Activated CD8-positive, alpha-beta memory T cell treated with anti-CD3 and anti-CD28 coated beads, Interleukin-2, amount 50 U/mL, for 24 hours (primary cell): ENCODE measurements at regions not wholly inside any gene's neighbourhood (a gene's known extent, or its start where the extent isn't known, plus 50 kb on each side); places are given as distances from the start of the nearest gene placed in this dataset.
A peak's percentile ranks its signal among the peaks of the same experiment; 100 is the strongest.
"Not testable (repeated sequence)": the region's sequence is repeated elsewhere in the genome, so short reads cannot be mapped to it uniquely, and the experiment has no call there.

Experiments
- DNase-seq: peaks from one replicate; pipeline ENCODE4 v3.0.0-alpha.2; 2020; ENCODE audit errors: extremely low read depth

GRCh38 chr17:83190601-83191387 is 111.4 kb downstream of the METRNL start:
- no peak for DNase-seq

DNA sequence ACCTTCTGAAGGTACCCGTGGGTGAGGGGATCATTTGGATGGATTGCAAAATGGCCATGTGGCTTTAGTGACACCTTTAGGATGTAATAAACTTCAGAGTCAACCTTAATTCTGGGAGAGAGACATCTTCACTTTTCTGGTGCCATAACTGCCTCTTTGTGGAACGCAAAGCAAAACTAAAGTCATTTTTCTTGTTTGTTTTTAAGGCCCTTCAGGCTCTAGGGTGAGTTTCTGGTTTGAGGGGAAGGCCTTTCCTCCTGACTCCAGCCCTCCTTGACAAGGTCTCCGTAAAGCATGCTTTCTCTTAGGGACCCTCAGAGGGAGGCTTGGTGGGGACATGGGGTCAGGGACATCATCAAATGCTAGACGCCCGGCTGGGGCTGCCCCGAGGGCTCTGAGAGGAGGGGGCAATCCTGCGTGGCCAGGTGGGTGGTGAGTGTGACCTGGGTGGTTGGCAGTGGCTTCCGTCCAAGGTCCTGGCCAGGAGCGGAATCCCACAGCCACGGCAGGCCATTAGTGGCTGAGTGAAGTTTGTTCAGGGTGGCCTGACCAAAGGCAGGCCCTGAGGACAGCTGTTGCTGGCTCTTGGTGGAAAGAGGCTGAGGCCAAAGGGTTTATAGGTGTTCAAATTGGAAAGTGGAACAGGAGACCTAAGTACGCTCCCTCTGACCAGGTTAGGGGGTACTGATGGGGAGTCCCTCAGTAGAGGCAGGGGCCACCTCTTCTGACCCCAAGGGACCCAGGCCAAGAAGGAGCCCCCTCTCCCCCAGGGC is 112.2 kb downstream of the METRNL start:
- no peak for DNase-seq

- DNase-seq = no peak
Measured at GRCh38 chr17:83192161-83192788, 112.9 kb downstream of the METRNL start.

DNA sequence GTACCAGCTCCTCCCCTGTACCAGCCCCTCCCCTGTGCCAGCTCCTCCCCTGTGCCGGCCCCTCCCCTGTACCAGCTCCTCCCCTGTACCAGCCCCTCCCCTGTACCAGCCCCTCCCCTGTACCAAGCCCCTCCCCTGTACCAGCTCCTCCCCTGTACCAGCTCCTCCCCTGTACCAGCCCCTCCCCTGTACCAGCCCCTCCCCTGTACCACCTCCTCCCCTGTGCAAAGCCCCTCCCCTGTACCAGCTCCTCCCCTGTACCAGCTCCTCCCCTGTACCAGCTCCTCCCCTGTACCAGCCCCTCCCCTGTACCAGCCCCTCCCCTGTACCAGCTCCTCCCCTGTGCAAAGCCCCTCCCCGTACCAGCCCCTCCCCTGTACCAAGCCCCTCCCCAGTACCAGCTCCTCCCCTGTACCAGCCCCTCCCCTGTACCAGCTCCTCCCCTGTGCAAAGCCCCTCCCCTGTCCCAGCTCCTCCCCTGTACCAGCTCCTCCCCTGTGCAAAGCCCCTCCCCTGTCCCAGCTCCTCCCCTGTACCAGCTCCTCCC is 113.5 kb downstream of the METRNL start:
- DNase-seq = not testable (repeated sequence)

DNA sequence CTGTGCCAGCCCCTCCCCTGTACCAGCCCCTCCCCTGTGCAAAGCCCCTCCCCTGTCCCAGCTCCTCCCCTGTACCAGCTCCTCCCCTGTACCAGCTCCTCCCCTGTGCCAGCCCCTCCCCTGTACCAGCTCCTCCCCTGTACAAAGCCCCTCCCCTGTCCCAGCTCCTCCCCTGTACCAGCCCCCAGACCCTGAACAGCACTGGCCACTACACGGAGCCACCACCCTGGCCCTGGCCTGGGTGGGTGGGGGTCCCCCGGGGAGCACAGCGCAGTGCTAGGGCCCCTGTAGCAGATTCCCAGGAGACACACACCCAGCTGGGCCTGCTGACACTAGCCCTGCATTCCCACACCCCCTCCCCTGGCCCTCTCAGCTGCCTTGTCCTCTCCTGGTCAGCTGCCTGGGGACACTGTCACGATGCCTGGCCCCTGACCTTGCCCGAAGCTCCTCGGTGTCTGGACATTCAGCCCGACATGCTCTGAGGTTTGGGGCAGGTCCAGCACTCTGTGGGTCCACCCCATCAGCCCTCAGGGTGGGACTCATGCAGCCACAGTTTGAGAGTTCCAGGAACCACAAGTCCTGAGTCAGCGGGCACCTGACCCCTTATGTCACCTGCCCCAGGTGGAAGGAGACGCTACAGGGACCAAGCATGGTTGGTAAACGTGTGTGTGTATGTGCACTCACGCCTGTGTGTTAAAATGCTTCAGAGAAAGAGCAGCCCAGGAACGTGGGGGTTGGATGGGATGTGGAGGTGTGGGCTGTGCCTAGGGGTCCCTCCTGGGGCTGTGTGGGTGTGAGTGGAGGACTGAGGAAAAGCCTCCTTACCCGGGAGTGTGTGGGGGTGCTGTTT is 114.2 kb downstream of the METRNL start:
- no peak for DNase-seq

GRCh38 chr17:83194186-83194561 is 114.8 kb downstream of the METRNL start:
- DNase-seq = no peak

DNA sequence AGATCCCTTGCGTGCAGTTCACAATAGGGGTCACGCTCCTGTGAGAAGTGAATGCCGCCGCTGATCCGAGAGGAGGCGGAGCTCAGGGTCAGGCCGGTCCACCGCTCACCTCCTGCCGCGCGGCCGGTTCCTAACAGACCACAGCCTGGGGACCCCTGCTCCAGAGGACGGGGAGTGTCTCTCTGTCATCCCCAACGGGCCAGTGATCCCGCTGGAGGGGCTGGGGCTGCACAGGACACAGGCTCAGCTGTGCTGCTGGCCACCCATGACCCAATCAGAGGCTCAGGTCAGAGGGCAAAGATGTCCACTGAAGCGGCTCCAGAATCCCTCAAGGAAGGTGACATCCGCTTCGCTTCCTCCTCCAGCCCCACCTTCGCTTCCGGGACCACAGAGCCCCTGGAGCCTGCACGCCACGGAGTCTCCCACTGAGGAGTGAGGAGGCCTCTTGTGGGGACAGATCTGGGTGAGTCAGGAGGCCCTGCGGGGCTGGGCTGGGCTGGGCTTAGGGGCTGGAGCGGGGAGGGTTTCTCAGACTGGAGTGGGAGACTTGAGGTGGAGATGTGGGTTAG is 115.4 kb downstream of the METRNL start:
- DNase-seq = no peak

- DNase-seq = no peak
Measured at GRCh38 chr17:83195330-83196023, 116.1 kb downstream of the METRNL start.

GRCh38 chr17:83196024-83196365 is 116.6 kb downstream of the METRNL start:
- DNase-seq = no peak

DNA sequence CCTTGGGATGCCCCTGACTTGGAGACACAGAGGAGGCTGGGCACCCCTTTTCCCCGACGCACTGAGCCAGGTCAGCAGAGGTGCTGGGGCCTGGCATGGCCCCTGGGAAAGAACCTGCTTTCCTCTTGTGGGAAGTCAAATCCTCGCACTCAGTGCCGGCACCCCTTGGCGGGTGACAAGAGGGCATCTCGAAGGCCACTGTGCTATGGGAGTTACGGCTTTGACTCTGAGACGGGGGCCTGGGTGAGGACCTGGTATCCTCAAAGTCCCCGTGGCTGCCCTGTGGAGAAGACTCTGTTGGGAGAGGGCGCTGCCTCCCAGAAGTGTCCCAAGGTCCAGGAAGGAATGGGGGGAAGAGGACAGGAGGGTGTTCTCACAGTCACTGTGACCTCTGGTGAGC is 117.0 kb downstream of the METRNL start:
- DNase-seq = no peak

GRCh38 chr17:83196973-83197880 is 117.8 kb downstream of the METRNL start:
- no peak for DNase-seq

- no peak for DNase-seq
Measured at GRCh38 chr17:83198366-83199341, 119.2 kb downstream of the METRNL start.

DNA sequence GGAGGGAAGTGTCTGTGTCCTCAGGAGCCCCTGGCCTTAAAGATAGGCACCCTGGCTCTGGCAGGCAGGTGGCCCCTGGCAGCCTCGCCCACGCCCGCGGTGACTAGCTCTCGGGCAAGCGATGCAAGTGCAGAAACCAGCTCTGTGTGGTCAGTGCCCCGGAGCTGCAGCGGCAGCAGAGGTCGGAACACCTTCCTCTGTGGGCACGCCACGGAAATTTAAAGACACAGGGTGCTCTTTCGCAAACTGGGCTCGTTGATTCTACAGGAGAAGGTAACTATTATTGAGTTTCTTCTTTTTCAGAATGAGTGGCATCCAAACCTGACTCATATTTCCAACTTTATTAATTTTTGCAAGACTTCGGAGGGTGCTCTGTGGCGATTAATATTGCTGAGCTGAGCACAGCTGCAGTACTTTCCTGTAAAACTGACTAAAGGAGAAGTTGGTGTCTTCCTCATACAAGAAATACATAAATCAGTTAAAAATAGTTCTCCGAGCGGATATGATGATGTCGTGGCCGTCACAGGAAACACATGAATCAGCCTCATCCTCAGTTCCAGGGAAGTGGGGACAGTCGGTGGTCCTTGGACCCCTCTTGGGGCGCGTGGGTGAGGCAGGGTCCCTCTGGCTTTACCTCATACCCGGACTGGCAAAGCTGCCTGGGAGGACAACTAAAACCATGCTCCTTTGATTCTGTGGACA is 120.2 kb downstream of the METRNL start:
- DNase-seq = peak; percentile 25

- DNase-seq = peak; percentile 38
Measured at GRCh38 chr17:83200231-83200699, 120.9 kb downstream of the METRNL start.

DNA sequence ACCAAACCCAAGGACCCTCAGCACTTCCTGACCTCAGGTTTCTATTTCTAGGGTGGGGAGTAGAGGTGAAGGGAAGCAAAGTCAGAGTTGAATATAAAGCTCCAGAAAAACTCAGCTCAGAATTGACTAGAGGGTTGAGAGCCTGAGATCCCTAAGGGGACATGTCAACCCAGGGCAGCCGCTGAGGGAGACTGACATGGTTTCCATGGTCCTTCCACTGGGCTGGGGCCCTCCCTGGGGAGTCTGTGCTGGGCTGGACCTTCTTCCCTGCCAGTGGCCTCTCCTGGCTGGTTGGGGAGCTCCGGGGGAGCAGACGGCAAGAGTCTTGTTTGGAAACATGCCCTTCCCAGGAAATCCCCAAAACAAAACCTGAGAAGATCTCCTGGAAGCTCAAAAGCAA is 121.3 kb downstream of the METRNL start:
- DNase-seq = no peak

DNA sequence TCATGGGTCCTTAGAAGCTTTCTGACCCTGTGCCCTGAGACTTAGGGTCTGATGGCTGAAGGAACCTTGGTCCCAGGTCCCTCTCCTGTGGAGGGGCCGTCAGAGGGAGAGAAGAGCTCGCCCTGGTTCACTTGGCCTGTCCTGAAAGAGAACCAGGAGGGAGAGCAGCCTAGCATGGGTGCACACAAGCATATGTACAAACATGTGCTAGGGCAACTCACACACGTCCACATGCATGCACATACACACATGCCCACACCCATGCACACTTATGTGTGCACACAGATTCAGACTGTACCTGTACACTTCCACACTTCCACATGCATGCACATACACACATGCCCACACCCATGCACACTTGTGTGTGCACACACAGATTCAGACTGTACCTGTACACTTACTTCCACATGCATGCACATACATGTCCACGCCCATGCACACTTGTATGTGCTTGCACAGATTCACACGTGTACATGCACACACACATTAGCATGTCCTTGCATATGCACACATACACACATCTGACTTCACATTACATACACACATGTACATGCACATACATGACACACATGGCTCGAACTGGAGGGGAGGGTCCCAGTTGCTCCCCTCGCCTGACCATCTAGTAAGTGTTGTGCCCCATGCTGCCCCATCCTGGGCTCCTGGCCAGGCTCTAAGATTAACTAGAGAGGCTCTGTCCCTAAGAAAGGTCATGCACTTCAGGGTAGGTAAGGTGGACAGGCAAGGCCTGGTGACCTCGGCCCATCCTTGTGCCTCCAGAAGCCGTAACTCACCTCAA is 122.0 kb downstream of the METRNL start:
- no peak for DNase-seq
